ENCODE measurements at regions not wholly inside any gene's neighbourhood (a gene's known extent, or its start where the extent isn't known, plus 50 kb on each side); places are given as distances from the start of the nearest gene placed in this dataset.

- DNase-seq (ENCODE audit: low spot score): no peak
Observed at GRCh38 chr10:2745666-2746065, 321.7 kb upstream of the PFKP start.

GRCh38 chr10:2744547-2745200 lies 322.7 kb upstream of the PFKP start:
- TF ChIP-seq CTCF (IDR thresholded peaks at IDR 0.05; ENCODE audit: extremely low read depth, missing control alignments): no peak

More at GRCh38 chr10:2745666-2746065, 321.7 kb upstream of the PFKP start:
- no peak for TF ChIP-seq CTCF (IDR thresholded peaks at IDR 0.05; ENCODE audit: extremely low read depth, missing control alignments)

DNA sequence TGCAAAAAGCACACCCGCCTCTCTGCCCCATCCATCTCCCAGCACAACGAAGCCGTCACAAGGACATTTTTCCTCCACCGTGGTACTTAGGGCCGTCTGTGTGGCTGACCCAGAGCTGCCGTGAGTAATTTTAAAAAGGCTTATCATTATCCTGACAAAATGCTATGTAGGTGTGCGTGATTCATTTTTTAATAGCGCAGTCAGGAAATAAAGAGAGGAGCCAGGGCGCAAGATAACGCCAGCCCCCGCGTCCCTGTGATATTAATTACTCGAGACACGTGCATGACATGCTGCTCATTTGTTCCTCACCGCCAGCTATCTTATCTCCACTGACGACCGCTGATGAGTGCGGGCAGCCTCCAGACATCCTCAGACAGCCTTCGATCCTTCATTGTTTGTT lies 332.7 kb upstream of the PFKP start:
- no peak for DNase-seq (ENCODE audit: low spot score)
- no peak for TF ChIP-seq CTCF (IDR thresholded peaks at IDR 0.05; ENCODE audit: extremely low read depth, missing control alignments)

More at GRCh38 chr10:2744547-2745200, 322.7 kb upstream of the PFKP start:
- DNase-seq (ENCODE audit: low spot score): no peak

DNA sequence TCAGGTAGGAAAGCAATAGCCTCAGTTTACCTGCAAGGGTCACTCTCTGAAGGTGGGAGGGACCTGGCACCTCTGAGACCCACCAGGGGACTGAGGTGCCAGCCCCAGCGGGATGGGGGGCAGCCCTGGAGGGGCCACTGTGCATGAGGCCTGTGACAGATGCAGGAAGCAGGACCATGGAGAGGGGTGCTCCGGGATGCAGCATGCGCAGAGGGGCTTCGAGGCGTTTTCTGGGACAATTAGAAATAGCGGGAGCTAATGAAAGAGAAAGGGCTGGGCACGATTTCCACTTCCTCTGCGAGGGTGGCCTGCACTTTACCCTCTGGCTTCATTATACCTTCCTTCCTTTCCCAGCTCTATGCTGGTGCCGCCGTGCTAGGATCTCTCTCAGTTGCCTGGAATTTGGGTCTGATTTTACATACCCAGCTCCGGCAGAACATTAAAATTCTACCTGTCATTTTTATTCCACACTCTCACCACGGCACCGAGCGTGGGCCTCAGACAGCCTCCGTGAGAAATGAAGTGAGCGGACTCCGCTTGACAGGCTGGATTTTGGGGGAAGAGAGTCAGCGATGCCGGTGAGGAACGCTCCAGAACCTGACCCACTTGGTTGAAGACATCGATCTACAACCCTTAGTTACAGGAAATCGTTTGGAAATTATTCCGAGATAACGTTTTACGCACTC lies 333.9 kb upstream of the PFKP start:
- no peak for TF ChIP-seq CTCF (IDR thresholded peaks at IDR 0.05; ENCODE audit: extremely low read depth, missing control alignments)
- no peak for DNase-seq (ENCODE audit: low spot score)

DNA sequence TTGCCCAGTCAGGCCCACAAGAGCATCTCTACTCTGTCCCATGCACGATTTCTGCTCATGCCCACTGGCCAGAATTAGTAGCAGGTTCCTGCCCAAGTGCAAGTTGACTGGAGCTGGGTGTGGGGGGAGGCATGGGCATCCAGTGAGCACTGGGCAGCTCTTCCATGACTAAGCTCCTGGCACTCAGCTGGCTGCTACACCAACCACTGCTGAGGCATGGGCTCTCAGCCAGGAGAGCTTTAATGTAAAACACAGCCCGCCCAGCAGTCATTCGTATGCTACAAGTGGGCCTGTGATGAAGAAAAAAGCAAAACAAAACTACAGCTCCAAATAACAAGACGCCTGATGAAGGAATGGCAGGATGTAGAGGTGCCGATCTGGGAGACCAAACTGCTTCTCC lies 335.4 kb upstream of the PFKP start:
- no peak for TF ChIP-seq CTCF (IDR thresholded peaks at IDR 0.05; ENCODE audit: extremely low read depth, missing control alignments)
- no peak for DNase-seq (ENCODE audit: low spot score)

DNA sequence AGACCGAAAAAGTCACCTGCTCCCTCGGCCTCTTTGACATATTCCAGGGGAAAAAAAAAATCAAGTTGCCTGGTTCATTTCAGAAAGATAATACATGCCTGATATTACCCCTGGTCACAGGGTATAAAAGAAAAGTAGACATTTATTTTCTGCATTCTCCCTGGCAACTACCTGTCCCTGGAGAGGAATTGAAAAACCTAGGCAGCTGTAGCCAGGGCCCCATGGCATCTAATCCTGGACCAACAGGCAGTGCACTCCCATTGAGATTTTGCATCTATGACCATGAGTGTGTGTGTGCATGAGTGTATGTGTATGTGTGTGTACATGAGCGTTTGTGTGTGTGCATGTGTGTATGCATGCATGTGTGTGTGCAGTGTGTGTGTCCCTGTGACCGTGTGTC lies 338.2 kb upstream of the PFKP start:
- TF ChIP-seq CTCF (IDR thresholded peaks at IDR 0.05; ENCODE audit: extremely low read depth, missing control alignments): no peak
- DNase-seq (ENCODE audit: low spot score): no peak

GRCh38 chr10:2728087-2728486 lies 339.3 kb upstream of the PFKP start:
- DNase-seq (ENCODE audit: low spot score): no peak
- no peak for TF ChIP-seq CTCF (IDR thresholded peaks at IDR 0.05; ENCODE audit: extremely low read depth, missing control alignments)

Data from GM20000 (cell line).